Lung (tissue), 11 donors: ENCODE measurements at regions not wholly inside any gene's neighbourhood (a gene's known extent, or its start where the extent isn't known, plus 50 kb on each side); places are given as distances from the start of the nearest gene placed in this dataset.

Experiments
- ATAC-seq: fragments of 200-7000 bp; cut with Tn5 transposase; one replicate; pipeline ENCODE4 v1.9.1; 2020; ENCODE audit warnings: moderate number of reproducible peaks; ENCODE audit not compliant: insufficient read depth, low FRiP score
- DNase-seq, 3 donors: peaks; one replicate each; pipeline ENCODE4 v3.0.0-alpha.2; 2013 to 2017
- H3K27ac ChIP-seq, 2 donors: one replicate each; pipeline ENCODE4 v1.5.1; 2013; ENCODE audit warnings: mild to moderate bottlenecking in 2 of 2, moderate library complexity in 2 of 2, control low read depth in 1 of 2, inconsistent platforms in 1 of 2, low read depth in 1 of 2, low read length in 1 of 2
- H3K27me3 ChIP-seq, 3 donors: one replicate each; pipeline ENCODE4 v1.5.1; 2013; ENCODE audit warnings: low read length in 2 of 3; ENCODE audit not compliant: control insufficient read depth in 3 of 3, insufficient read depth in 3 of 3
- H3K36me3 ChIP-seq, 4 donors: one replicate each; pipeline ENCODE4 v1.5.1; 2013; ENCODE audit warnings: low read length in 4 of 4, mild to moderate bottlenecking in 1 of 4, moderate library complexity in 1 of 4; ENCODE audit not compliant: control insufficient read depth in 4 of 4, insufficient read depth in 4 of 4
- H3K4me1 ChIP-seq, 5 donors: one replicate each; pipeline ENCODE4 v1.5.1; 2013; ENCODE audit warnings: low read length in 5 of 5, mild to moderate bottlenecking in 2 of 5, moderate library complexity in 1 of 5; ENCODE audit not compliant: control insufficient read depth in 5 of 5, insufficient read depth in 5 of 5
- H3K4me3 ChIP-seq: one replicate; pipeline ENCODE4 v1.5.1; 2013; ENCODE audit warnings: mild to moderate bottlenecking, control low read depth, moderate library complexity
- H3K9ac ChIP-seq, 2 donors: one replicate each; pipeline ENCODE4 v1.5.1; 2013; ENCODE audit warnings: low read length in 2 of 2, control low read depth in 1 of 2; ENCODE audit not compliant: insufficient read depth in 1 of 2
- H3K9me3 ChIP-seq, 4 donors: one replicate each; pipeline ENCODE4 v1.5.1; 2013; ENCODE audit warnings: low read length in 3 of 4, mild to moderate bottlenecking in 1 of 4, moderate library complexity in 1 of 4; ENCODE audit not compliant: control insufficient read depth in 4 of 4, insufficient read depth in 3 of 4
- WGBS, 2 donors: extraction: QIAGEN DNeasy Blood & Tissue Kit; methylation state at CpG; one replicate each; pipeline ENCODE4 v1.1.7; 2013; 5-methylcytosine and 5-hydroxymethylcytosine counted together
- TF ChIP-seq, protein P1 (sequence below): IDR thresholded peaks from 2 replicates; pipeline ENCODE4 v1.5.1; 2012; ENCODE audit warnings: mild to moderate bottlenecking; ENCODE audit errors: control extremely low read depth, extremely low read depth
- donor health status: control.
- donor health status: control.
- donor health status: Bipolar disorder and iron deficiency.
- donor health status: healthy.
- donor health status: DM: yes; HTN: yes; CAD: no.

DNA sequence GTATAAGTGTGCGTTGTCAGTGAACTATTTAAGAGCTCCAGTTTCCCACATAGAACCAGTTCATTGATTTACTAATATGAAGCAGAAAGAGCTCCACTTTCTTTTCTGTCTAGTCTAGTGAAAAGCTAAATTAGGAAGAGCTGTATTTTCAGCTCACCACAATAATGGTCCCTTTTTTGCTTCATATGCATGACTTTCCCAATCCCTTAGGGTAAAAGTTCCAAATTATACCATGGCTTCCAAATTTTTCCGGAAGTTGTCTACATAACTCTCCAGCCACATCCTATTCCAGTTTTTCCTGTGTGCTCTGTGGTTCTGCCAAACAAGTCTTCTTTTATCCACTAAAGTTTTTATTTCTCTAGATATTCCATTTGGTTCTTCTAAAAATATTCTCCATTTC, 685.2 kb downstream of the REEP3 start:
- DNase-seq (no peak), ATAC-seq (no peak)
- Histone ChIP-seq H3K9me3 (peaks cover 0 to 2% (median 0%) of the 10 kb centered on the region in 4 donors), H3K27ac (no peak overlapping the region), H3K27me3 (no peaks in the 10 kb centered on the region), H3K9ac (no peak overlapping the region), H3K4me3 (no peak overlapping the region), H3K36me3 (no peaks in the 10 kb centered on the region), H3K4me1 (peaks cover 0 to 30% (median 0%) of the 10 kb centered on the region in 5 donors)
- 85 to 88% methylated on average over 2 of the region's 2 CpGs for WGBS, 2 donors
- TF ChIP-seq, protein P1, sequence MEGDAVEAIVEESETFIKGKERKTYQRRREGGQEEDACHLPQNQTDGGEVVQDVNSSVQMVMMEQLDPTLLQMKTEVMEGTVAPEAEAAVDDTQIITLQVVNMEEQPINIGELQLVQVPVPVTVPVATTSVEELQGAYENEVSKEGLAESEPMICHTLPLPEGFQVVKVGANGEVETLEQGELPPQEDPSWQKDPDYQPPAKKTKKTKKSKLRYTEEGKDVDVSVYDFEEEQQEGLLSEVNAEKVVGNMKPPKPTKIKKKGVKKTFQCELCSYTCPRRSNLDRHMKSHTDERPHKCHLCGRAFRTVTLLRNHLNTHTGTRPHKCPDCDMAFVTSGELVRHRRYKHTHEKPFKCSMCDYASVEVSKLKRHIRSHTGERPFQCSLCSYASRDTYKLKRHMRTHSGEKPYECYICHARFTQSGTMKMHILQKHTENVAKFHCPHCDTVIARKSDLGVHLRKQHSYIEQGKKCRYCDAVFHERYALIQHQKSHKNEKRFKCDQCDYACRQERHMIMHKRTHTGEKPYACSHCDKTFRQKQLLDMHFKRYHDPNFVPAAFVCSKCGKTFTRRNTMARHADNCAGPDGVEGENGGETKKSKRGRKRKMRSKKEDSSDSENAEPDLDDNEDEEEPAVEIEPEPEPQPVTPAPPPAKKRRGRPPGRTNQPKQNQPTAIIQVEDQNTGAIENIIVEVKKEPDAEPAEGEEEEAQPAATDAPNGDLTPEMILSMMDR = no peak

DNA sequence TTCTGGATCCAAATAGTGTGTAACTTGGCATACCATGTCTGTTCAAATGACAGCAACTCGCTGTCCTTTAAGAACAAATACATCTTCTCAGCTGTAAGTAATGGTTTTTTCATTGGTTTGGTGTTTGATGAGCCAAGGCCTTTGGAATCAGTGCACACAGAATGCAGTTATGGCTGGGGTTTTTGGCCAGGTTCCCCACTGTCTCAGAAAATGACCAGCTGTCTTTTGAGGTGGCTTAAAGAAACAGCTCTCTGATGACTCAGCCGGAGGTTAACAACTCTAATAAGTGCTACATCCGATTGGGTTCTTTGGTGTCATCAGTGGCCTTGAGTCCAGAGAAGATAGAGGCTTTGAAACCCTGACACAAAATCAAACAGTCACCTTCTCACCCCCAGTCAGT, 688.4 kb downstream of the REEP3 start:
- TF ChIP-seq, protein P1 = no peak
- DNase-seq = peak; percentile 89 to 98 (median 97)
- 54 to 64% methylated on average over 3 of the region's 3 CpGs for WGBS, 2 donors
- no peak for ATAC-seq
- Histone ChIP-seq H3K4me3 (no peak overlapping the region), H3K27ac (no peak overlapping the region), H3K36me3 (no peaks in the 10 kb centered on the region), H3K9ac (no peak overlapping the region), H3K27me3 (no peaks in the 10 kb centered on the region), H3K4me1 (peaks cover 0 to 41% (median 0%) of the 10 kb centered on the region in 5 donors), H3K9me3 (peaks cover 0 to 2% (median 0%) of the 10 kb centered on the region in 4 donors)

DNA sequence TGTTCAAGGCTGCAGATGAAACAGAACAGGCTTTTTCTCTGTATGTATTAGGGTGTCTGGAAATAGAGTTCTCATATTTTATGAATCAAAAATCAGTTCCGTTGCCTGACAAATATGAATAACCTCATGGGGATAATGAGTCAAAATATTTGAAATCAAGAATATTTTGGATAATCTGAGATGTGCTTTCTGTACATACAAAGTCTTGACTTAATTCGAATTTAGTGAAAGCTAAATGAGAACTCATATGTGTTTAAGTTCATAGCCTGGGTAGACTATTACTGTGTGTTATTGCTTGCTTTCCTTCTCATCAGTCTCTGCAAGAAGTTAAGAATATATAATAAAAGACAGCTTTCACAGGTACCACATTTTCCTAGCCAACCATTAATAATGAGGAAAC, 689.0 kb downstream of the REEP3 start:
- Histone ChIP-seq H3K4me1 (peaks cover 0 to 41% (median 0%) of the 10 kb centered on the region in 5 donors), H3K9ac (no peak overlapping the region), H3K27me3 (no peaks in the 10 kb centered on the region), H3K4me3 (no peak overlapping the region), H3K36me3 (no peaks in the 10 kb centered on the region), H3K9me3 (peaks cover 0 to 2% (median 0%) of the 10 kb centered on the region in 4 donors), H3K27ac (no peak overlapping the region)
- no peak for ATAC-seq
- DNase-seq = no peak
- whole genome bisulfite sequencing, 2 donors = 74 to 75% methylated on average over 2 of the region's 2 CpGs
- TF ChIP-seq, protein P1 = no peak

DNA sequence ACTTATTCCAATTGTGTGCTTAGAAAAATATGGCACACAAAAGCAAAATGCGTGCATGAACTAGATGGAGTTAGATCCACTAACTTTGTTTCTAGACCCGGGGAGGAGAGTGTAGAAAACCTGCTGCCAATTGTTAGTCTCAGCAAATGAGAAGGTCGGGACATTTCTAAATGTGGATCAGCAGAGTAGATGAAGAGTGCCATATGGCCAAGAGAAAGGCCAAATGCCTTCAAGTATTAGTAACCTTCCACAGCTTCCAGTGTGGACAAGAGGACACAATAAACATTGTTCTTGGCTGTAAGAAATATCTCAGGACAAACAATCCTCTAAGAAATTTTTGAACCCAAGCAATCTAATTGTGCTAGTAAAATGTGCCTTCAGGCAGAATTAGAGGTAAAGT, 690.3 kb downstream of the REEP3 start:
- Histone ChIP-seq H3K27ac (no peak overlapping the region), H3K4me3 (no peak overlapping the region), H3K9me3 (peaks cover 0 to 2% (median 0%) of the 10 kb centered on the region in 4 donors), H3K9ac (no peak overlapping the region), H3K36me3 (no peaks in the 10 kb centered on the region), H3K4me1 (peaks cover 0 to 41% (median 0%) of the 10 kb centered on the region in 5 donors), H3K27me3 (no peaks in the 10 kb centered on the region)
- TF ChIP-seq, protein P1 = no peak
- 69 to 75% methylated on average over 3 of the region's 3 CpGs for WGBS, 2 donors
- no peak for ATAC-seq
- DNase-seq = peak in 2 of 3 donors; percentile 43 to 63
